Neural cell (in vitro differentiated cells): ENCODE measurements at regions not wholly inside any gene's neighbourhood (a gene's known extent, or its start where the extent isn't known, plus 50 kb on each side); places are given as distances from the start of the nearest gene placed in this dataset.

ENCODE experiments used
- H2AFZ ChIP-seq: fragments of 200-600, 300-800 bp; sonication (generic), shearing (Covaris generic); 2 replicates; pipeline ENCODE4 v1.6.0; 2014; ENCODE audit warnings: low read depth, mild to moderate bottlenecking, antibody characterized with exemption, low read length, moderate library complexity
- H3F3A ChIP-seq: fragments of 200-600 bp; shearing (Covaris generic); 2 replicates; pipeline ENCODE4 v1.6.1; 2016; ENCODE audit warnings: mild to moderate bottlenecking, moderate library complexity, mixed read lengths, antibody characterized with exemption, low read length; ENCODE audit not compliant: insufficient read depth, poor library complexity, severe bottlenecking
- H3K27ac ChIP-seq: fragments of 200-600, 300-800 bp; sonication (generic), shearing (Covaris generic); 2 replicates; pipeline ENCODE4 v1.5.1; 2014; ENCODE audit warnings: mild to moderate bottlenecking, low read length, moderate library complexity
- H3K27me3 ChIP-seq: fragments of 300-800, 200-600 bp; sonication (generic), shearing (Covaris generic); 2 replicates; pipeline ENCODE4 v1.6.0; 2014; ENCODE audit warnings: mild to moderate bottlenecking, low read depth, low read length, moderate library complexity; ENCODE audit not compliant: insufficient read depth
- H3K36me3 ChIP-seq: fragments of 300-800, 200-600 bp; sonication (generic), shearing (Covaris generic); 2 replicates; pipeline ENCODE4 v1.5.1; 2014; ENCODE audit warnings: mild to moderate bottlenecking, antibody characterized with exemption, low read length, moderate library complexity; ENCODE audit not compliant: insufficient read depth
- H3K4me2 ChIP-seq: fragments of 300-800, 200-600 bp; sonication (generic), shearing (Covaris generic); 2 replicates; pipeline ENCODE4 v1.6.0; 2014; ENCODE audit warnings: mild to moderate bottlenecking, low read length
- H3K4me3 ChIP-seq: fragments of 300-800, 200-600 bp; sonication (generic), shearing (Covaris generic); 2 replicates; pipeline ENCODE4 v1.5.1; 2014; ENCODE audit warnings: mild to moderate bottlenecking, low read length, moderate library complexity
- H3K79me2 ChIP-seq: fragments of 200-600 bp; shearing (Covaris generic); replicated peaks from 2 replicates; pipeline ENCODE4 v1.6.0; 2014; ENCODE audit warnings: mild to moderate bottlenecking, low read length, moderate library complexity; ENCODE audit not compliant: insufficient read depth
- H3K9ac ChIP-seq: fragments of 300-800, 200-600 bp; sonication (generic), shearing (Covaris generic); 2 replicates; pipeline ENCODE4 v1.6.1; 2016; ENCODE audit warnings: mild to moderate bottlenecking, low read length, mixed read lengths
- H3K9me2 ChIP-seq: fragments of 200-600 bp; shearing (Covaris generic); 2 replicates; pipeline ENCODE4 v1.6.1; 2016; ENCODE audit warnings: mild to moderate bottlenecking, low read length, mixed read lengths; ENCODE audit not compliant: insufficient read depth
- H3K9me3 ChIP-seq: fragments of 200-600, 300-800 bp; sonication (generic), shearing (Covaris generic); 2 replicates; pipeline ENCODE4 v1.6.1; 2016; ENCODE audit warnings: mild to moderate bottlenecking, mixed run types, low read length, moderate library complexity, mixed read lengths
- H4K20me1 ChIP-seq: fragments of 200-600 bp; shearing (Covaris generic); 2 replicates; pipeline ENCODE4 v1.6.1; 2016; ENCODE audit warnings: mild to moderate bottlenecking, mixed run types; ENCODE audit not compliant: insufficient read depth
- CTCF ChIP-seq: fragments of 450-650 bp; IDR thresholded peaks from 2 replicates; pipeline ENCODE4 v1.5.1; 2014; ENCODE audit warnings: antibody characterized with exemption, mild to moderate bottlenecking, moderate library complexity; ENCODE audit not compliant: poor library complexity, severe bottlenecking
- EP300 ChIP-seq: fragments of 450-650 bp; conservative IDR thresholded peaks from 2 replicates; pipeline ENCODE4 v1.6.1; 2014; ENCODE audit warnings: antibody characterized with exemption, mild to moderate bottlenecking, moderate library complexity; ENCODE audit not compliant: poor library complexity, severe bottlenecking
- EZH2 ChIP-seq: fragments of 200-600, 300-800 bp; shearing (Covaris generic), sonication (generic); IDR thresholded peaks from 2 replicates; pipeline ENCODE4 v1.6.1; 2014; ENCODE audit warnings: antibody characterized with exemption, low read length, borderline replicate concordance, mild to moderate bottlenecking; ENCODE audit not compliant: insufficient read depth, poor library complexity, severe bottlenecking
- MXI1 ChIP-seq: fragments of 450-650 bp; conservative IDR thresholded peaks from 2 replicates; pipeline ENCODE4 v1.6.1; 2014; ENCODE audit warnings: antibody characterized with exemption, mild to moderate bottlenecking; ENCODE audit not compliant: poor library complexity, severe bottlenecking
- POLR2AphosphoS5 ChIP-seq: IDR thresholded peaks from 2 replicates; pipeline ENCODE4 v1.6.1; 2012
- RAD21 ChIP-seq: fragments of 450-650 bp; conservative IDR thresholded peaks from 2 replicates; pipeline ENCODE4 v1.6.1; 2014; ENCODE audit warnings: antibody characterized with exemption, mild to moderate bottlenecking, moderate library complexity
- SMC3 ChIP-seq: fragments of 450-650 bp; conservative IDR thresholded peaks from 2 replicates; pipeline ENCODE4 v1.6.1; 2014; ENCODE audit warnings: antibody characterized with exemption, mild to moderate bottlenecking, moderate library complexity; ENCODE audit not compliant: poor library complexity
- TAF1 ChIP-seq: IDR thresholded peaks from 2 replicates; pipeline ENCODE4 v1.6.1; 2012; ENCODE audit warnings: low read depth
- TF ChIP-seq, protein P1 (sequence below): IDR thresholded peaks from 2 replicates; pipeline ENCODE4 v1.6.1; 2012; ENCODE audit warnings: borderline replicate concordance

DNA sequence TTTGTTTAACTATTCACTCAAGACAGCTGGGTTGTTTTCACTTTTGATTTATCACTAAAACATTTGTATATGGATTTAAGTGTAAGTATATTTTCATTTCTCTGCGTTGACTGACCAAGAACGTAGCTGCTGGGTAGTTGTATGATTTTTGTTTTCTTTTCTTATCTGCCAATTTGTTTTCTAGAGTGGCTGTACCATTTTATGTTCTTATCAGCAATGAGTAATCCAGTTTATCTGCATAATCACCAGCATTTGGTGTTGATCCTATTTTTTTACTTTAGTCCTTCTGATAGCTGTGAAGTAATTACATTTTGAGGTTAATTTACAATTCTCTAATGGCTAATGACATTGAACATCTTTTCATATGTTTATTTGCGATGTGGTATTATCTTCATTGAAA is 1178.4 kb upstream of the TMEFF2 start:
- TF ChIP-seq SMC3 (no peak), TAF1 (no peak), POLR2AphosphoS5 (no peak), CTCF (no peak), RAD21 (no peak), MXI1 (no peak), EP300 (no peak), EZH2 (no peak)
- TF ChIP-seq, protein P1, sequence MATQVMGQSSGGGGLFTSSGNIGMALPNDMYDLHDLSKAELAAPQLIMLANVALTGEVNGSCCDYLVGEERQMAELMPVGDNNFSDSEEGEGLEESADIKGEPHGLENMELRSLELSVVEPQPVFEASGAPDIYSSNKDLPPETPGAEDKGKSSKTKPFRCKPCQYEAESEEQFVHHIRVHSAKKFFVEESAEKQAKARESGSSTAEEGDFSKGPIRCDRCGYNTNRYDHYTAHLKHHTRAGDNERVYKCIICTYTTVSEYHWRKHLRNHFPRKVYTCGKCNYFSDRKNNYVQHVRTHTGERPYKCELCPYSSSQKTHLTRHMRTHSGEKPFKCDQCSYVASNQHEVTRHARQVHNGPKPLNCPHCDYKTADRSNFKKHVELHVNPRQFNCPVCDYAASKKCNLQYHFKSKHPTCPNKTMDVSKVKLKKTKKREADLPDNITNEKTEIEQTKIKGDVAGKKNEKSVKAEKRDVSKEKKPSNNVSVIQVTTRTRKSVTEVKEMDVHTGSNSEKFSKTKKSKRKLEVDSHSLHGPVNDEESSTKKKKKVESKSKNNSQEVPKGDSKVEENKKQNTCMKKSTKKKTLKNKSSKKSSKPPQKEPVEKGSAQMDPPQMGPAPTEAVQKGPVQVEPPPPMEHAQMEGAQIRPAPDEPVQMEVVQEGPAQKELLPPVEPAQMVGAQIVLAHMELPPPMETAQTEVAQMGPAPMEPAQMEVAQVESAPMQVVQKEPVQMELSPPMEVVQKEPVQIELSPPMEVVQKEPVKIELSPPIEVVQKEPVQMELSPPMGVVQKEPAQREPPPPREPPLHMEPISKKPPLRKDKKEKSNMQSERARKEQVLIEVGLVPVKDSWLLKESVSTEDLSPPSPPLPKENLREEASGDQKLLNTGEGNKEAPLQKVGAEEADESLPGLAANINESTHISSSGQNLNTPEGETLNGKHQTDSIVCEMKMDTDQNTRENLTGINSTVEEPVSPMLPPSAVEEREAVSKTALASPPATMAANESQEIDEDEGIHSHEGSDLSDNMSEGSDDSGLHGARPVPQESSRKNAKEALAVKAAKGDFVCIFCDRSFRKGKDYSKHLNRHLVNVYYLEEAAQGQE = no peak
- H3K9me2 ChIP-seq = no peaks in the 10 kb centered on the region
- no peaks in the 10 kb centered on the region for H4K20me1 ChIP-seq
- no peak overlapping the region for H3K4me3 ChIP-seq
- no peaks in the 10 kb centered on the region for H3F3A ChIP-seq
- no peaks in the 10 kb centered on the region for H3K27me3 ChIP-seq
- H3K4me2 ChIP-seq = no peak overlapping the region
- H2AFZ ChIP-seq = no peak overlapping the region
- no peak overlapping the region for H3K27ac ChIP-seq
- H3K9me3 ChIP-seq = no peaks in the 10 kb centered on the region
- H3K9ac ChIP-seq = no peak overlapping the region
- H3K36me3 ChIP-seq = no peaks in the 10 kb centered on the region
- no peaks in the 10 kb centered on the region for H3K79me2 ChIP-seq

DNA sequence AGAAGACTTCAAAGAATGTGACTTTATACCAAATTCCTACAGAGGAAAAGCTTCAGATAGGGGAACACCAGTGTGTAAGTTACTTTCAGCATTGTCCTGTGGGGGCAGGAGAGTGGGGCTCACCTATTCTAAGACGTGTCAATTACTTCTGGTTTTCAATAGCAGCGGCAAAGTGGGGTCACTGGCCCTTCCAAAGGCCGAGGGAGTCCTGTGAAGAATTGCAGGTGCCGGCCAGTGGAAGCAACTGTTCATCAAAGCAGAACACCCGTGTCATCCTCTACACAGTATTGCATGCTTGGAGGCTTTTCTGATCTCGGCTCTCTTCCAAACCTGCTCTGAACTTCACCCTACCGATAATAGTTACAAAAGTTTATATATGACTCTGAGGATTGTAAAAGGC is 1176.5 kb upstream of the TMEFF2 start:
- TF ChIP-seq CTCF (no peak), MXI1 (no peak), SMC3 (no peak), RAD21 (no peak), POLR2AphosphoS5 (no peak), EP300 (no peak), EZH2 (no peak), TAF1 (no peak)
- TF ChIP-seq, protein P1 = no peak
- Histone ChIP-seq H3K9ac (no peak overlapping the region), H3K36me3 (no peaks in the 10 kb centered on the region), H3K4me2 (no peak overlapping the region), H3K79me2 (no peaks in the 10 kb centered on the region), H3K9me2 (no peaks in the 10 kb centered on the region), H2AFZ (no peak overlapping the region), H3K4me3 (no peak overlapping the region), H3K27ac (no peak overlapping the region), H3K9me3 (no peaks in the 10 kb centered on the region), H4K20me1 (no peaks in the 10 kb centered on the region), H3F3A (no peaks in the 10 kb centered on the region), H3K27me3 (no peaks in the 10 kb centered on the region)
